A673 (cell line): ENCODE measurements at regions not wholly inside any gene's neighbourhood (a gene's known extent, or its start where the extent isn't known, plus 50 kb on each side); places are given as distances from the start of the nearest gene placed in this dataset.

ENCODE experiments used
- BruUV-seq: library from RNA; stranded (reverse); fragments of 400-500 nt; replicated peaks from 2 replicates; lab custom pipeline; 2021; lab: Mats Ljungman, UMichigan
- CTCF ChIA-PET: fragments of 300-600 bp; sonication (Branson Sonifier 250); formaldehyde crosslinking; loops from one replicate; lab custom pipeline; 2022; ENCODE audit warnings: antibody characterized with exemption; lab: Charles Lee
- POLR2A ChIA-PET: fragments of 300-600 bp; sonication (Branson Sonifier 250); formaldehyde crosslinking; loops from one replicate; lab custom pipeline; 2022; ENCODE audit warnings: antibody characterized with exemption; ENCODE audit not compliant: low non-redundant PET; lab: Charles Lee
- DNase-seq: peaks from one replicate; pipeline ENCODE4 v3.0.0-alpha.2; 2015; ENCODE audit warnings: low spot score
- H3K27ac ChIP-seq: fragments of 200-600 bp; sonication (generic); 2 replicates; pipeline ENCODE4 v1.5.1; 2016; ENCODE audit warnings: mixed run types, low read depth, mild to moderate bottlenecking, mixed read lengths, antibody characterized with exemption, low read length; ENCODE audit not compliant: poor library complexity, severe bottlenecking
- H3K27me3 ChIP-seq: fragments of 200-600 bp; sonication (generic); replicated peaks from 2 replicates; pipeline ENCODE4 v1.6.1; 2017; ENCODE audit warnings: mixed run types, low read depth, mild to moderate bottlenecking, mixed read lengths, antibody characterized with exemption, low read length; ENCODE audit not compliant: insufficient read depth, poor library complexity
- H3K36me3 ChIP-seq: fragments of 200-600 bp; sonication (generic); 2 replicates; pipeline ENCODE4 v1.6.1; 2016; ENCODE audit warnings: mixed run types, mild to moderate bottlenecking, mixed read lengths, antibody characterized with exemption, low read length; ENCODE audit not compliant: insufficient read depth, poor library complexity, severe bottlenecking
- H3K4me1 ChIP-seq: fragments of 200-600 bp; sonication (generic); 2 replicates; pipeline ENCODE4 v1.6.1; 2017; ENCODE audit warnings: mixed run types, mild to moderate bottlenecking, mixed read lengths, antibody characterized with exemption, low read length; ENCODE audit not compliant: insufficient read depth, poor library complexity, severe bottlenecking
- H3K4me3 ChIP-seq: fragments of 200-600 bp; sonication (generic); 2 replicates; pipeline ENCODE4 v1.5.1; 2016; ENCODE audit warnings: low read depth, mixed run types, mild to moderate bottlenecking, mixed read lengths, low read length; ENCODE audit not compliant: poor library complexity, severe bottlenecking
- H3K9me3 ChIP-seq: fragments of 200-600 bp; sonication (generic); 2 replicates; pipeline ENCODE4 v1.6.1; 2016; ENCODE audit warnings: mixed run types, low read depth, mild to moderate bottlenecking, mixed read lengths, antibody characterized with exemption, low read length; ENCODE audit not compliant: poor library complexity, severe bottlenecking
- CTCF ChIP-seq: fragments of 300-800, 200-600 bp; sonication (generic); conservative IDR thresholded peaks from 2 replicates; pipeline ENCODE4 v1.5.1; 2017; ENCODE audit warnings: low read depth, mild to moderate bottlenecking, antibody characterized with exemption, low read length, moderate library complexity, mixed read lengths
- EZH2 ChIP-seq: fragments of 200-600 bp; sonication (generic); IDR thresholded peaks from 2 replicates; pipeline ENCODE4 v1.6.1; 2017; ENCODE audit warnings: borderline replicate concordance, low read depth, mild to moderate bottlenecking, mixed read lengths, antibody characterized with exemption, low read length; ENCODE audit not compliant: poor library complexity, severe bottlenecking
- intact Hi-C: fragments of 100-400 bp; cut with micrococcal nuclease; formaldehyde crosslinking; loops from one replicate; pipeline ENCODE4 v1.10.0; 2022; ENCODE audit not compliant: unreplicated experiment

GRCh38 chr12:66025477-66025876 lies 105.1 kb downstream of the LLPH start:
- POLR2A ChIA-PET = no interaction called here
- intact Hi-C loops = no loop called here
- Histone ChIP-seq H3K9me3 (no peaks in the 10 kb centered on the region), H3K4me1 (peaks cover 13% of the 10 kb centered on the region), H3K36me3 (no peaks in the 10 kb centered on the region), H3K4me3 (no peak overlapping the region), H3K27me3 (no peaks in the 10 kb centered on the region), H3K27ac (no peak overlapping the region)
- DNase-seq = no peak
- TF ChIP-seq EZH2 (no peak), CTCF (no peak)
- CTCF ChIA-PET = no interaction called here
- BruUV-seq = no TSS peak

GRCh38 chr12:66024949-66025348 lies 105.6 kb downstream of the LLPH start:
- peaks cover 13% of the 10 kb centered on the region for H3K4me1 ChIP-seq
- TF ChIP-seq EZH2 (no peak), CTCF (no peak)
- no peaks in the 10 kb centered on the region for H3K27me3 ChIP-seq
- DNase-seq = peak; percentile 19
- ChIA-PET POLR2A (no interaction called here), CTCF (no interaction called here)
- H3K27ac ChIP-seq = no peak overlapping the region
- H3K36me3 ChIP-seq = no peaks in the 10 kb centered on the region
- intact Hi-C loops = no loop called here
- BruUV-seq = no TSS peak
- H3K4me3 ChIP-seq = no peak overlapping the region
- no peaks in the 10 kb centered on the region for H3K9me3 ChIP-seq

GRCh38 chr12:66020481-66020880 lies 110.1 kb downstream of the LLPH start:
- DNase-seq = no peak
- peaks cover 13% of the 10 kb centered on the region for H3K4me1 ChIP-seq
- H3K36me3 ChIP-seq = no peaks in the 10 kb centered on the region
- TF ChIP-seq CTCF (no peak), EZH2 (no peak)
- no peaks in the 10 kb centered on the region for H3K27me3 ChIP-seq
- no TSS peak for BruUV-seq
- H3K9me3 ChIP-seq = no peaks in the 10 kb centered on the region
- intact Hi-C loops = no loop called here
- H3K27ac ChIP-seq = no peak overlapping the region
- ChIA-PET CTCF (no interaction called here), POLR2A (no interaction called here)
- no peak overlapping the region for H3K4me3 ChIP-seq
